ENCODE measurements at regions not wholly inside any gene's neighbourhood (a gene's known extent, or its start where the extent isn't known, plus 50 kb on each side); places are given as distances from the start of the nearest gene placed in this dataset.

DNA sequence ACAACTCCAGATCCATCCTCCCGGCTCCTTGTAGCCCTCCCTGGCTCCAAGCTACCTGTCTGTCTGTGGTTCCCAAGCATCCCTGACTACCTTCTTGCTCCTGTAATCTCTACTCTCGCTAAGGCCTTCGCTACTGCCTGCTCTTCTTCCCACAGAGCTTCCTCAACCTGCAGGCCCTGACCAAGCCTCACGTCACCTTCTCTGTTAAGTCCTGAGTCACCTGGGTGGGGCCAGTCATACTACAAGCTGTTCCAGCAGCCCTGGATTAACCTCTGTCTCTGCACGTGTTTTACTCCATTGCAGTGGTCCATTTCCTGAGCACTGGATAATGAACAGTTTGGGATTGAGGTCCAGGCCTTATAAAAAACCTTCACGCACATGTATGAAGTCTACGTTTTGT, 770.7 kb downstream of the BCL11B start:
- TF ChIP-seq, protein P1, sequence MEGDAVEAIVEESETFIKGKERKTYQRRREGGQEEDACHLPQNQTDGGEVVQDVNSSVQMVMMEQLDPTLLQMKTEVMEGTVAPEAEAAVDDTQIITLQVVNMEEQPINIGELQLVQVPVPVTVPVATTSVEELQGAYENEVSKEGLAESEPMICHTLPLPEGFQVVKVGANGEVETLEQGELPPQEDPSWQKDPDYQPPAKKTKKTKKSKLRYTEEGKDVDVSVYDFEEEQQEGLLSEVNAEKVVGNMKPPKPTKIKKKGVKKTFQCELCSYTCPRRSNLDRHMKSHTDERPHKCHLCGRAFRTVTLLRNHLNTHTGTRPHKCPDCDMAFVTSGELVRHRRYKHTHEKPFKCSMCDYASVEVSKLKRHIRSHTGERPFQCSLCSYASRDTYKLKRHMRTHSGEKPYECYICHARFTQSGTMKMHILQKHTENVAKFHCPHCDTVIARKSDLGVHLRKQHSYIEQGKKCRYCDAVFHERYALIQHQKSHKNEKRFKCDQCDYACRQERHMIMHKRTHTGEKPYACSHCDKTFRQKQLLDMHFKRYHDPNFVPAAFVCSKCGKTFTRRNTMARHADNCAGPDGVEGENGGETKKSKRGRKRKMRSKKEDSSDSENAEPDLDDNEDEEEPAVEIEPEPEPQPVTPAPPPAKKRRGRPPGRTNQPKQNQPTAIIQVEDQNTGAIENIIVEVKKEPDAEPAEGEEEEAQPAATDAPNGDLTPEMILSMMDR (IDR thresholded peaks at IDR 0.05; ENCODE audit: poor library complexity), result no peak
- TF ChIP-seq EZH2 (IDR thresholded peaks at IDR 0.05; ENCODE audit: borderline replicate concordance), result no peak
- TF ChIP-seq EZH2phosphoT487 (IDR thresholded peaks at IDR 0.05; ENCODE audit: low read depth, severe bottlenecking, unreplicated experiment), result no peak
